ENCODE measurements at regions not wholly inside any gene's neighbourhood (a gene's known extent, or its start where the extent isn't known, plus 50 kb on each side); places are given as distances from the start of the nearest gene placed in this dataset.

DNA sequence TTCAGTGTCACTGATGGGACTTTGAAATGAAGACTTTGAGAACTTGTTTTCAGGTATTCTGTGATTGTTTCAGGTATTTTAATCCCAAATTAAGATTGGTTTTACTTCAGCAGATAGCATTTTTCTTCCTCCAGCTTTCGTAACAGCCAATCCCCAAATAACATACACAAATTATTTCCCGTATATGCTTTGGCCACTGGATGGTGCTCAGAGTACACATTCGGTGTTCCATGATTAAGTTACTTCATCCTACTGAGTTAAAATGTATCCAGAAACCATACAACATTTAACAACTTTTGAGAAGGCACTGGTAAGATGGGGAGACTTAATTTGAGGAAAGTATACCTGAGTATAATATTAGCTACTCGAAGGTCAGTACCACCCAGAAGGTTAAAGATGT lies 233.4 kb upstream of the FAM47A start:
- TF ChIP-seq HDGF (IDR thresholded peaks at IDR 0.05) (no peak), CBX8 (IDR thresholded peaks at IDR 0.05; ENCODE audit: borderline replicate concordance, extremely low read depth, low read depth, low read length, poor library complexity, severe bottlenecking) (no peak), FOXP1 (CRISPR knock-in tag; IDR thresholded peaks at IDR 0.05) (no peak), ZNF518B (CRISPR knock-in tag; IDR thresholded peaks at IDR 0.05) (no peak), SPI1 (IDR thresholded peaks at IDR 0.05; ENCODE audit: borderline replicate concordance, low read depth, low read length) (no peak)

Measured in K562 (cell line).